GM06990 (cell line): ENCODE measurements at regions not wholly inside any gene's neighbourhood (a gene's known extent, or its start where the extent isn't known, plus 50 kb on each side); places are given as distances from the start of the nearest gene placed in this dataset.
"Not testable (repeated sequence)": the region's sequence is repeated elsewhere in the genome, so short reads cannot be mapped to it uniquely, and the experiment has no call there.

Source experiments
- DNase-seq: peaks from one replicate; pipeline ENCODE4 v3.0.0-alpha.2; 2011; ENCODE audit not compliant: insufficient read length; ENCODE audit errors: extremely low read depth
- H3K27me3 ChIP-seq: replicated peaks from 2 replicates; pipeline ENCODE4 v1.6.0; 2011; ENCODE audit warnings: low read length; ENCODE audit not compliant: control insufficient read depth, insufficient read depth
- H3K36me3 ChIP-seq: 2 replicates; pipeline ENCODE4 v1.5.1; 2011; ENCODE audit warnings: low read length; ENCODE audit not compliant: control insufficient read depth, insufficient read depth
- H3K4me3 ChIP-seq: replicated peaks from 2 replicates; pipeline ENCODE4 v1.5.1; 2011; ENCODE audit warnings: low read depth, mild to moderate bottlenecking, control low read depth, low read length
- TF ChIP-seq, protein P1 (sequence below): IDR thresholded peaks from 2 replicates; pipeline ENCODE4 v1.5.1; 2011; ENCODE audit warnings: low read length, control low read depth, mild to moderate bottlenecking, inconsistent platforms; ENCODE audit not compliant: insufficient read depth, poor library complexity, severe bottlenecking

DNA sequence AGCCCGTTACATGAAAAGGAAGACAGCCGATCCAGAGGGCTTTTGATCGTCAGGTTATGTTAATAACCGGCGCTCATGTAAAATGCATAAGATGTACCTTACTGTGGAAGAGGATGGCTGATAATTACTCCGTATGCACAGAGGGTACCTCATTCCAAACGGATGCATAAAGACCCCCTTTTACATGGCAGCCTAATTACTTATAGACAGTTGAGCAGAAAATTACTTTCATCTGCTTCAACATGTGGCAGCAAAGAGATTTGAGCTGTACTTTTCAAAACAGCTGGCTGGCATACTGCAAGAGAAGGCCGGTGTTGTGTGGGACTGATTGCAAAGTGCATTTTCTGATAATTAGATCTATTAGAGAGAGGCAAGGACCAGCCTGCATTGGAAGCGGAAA lies 103.4 kb downstream of the SHOX start:
- Histone ChIP-seq H3K4me3 (no peak overlapping the region), H3K27me3 (no peaks in the 10 kb centered on the region), H3K36me3 (no peaks in the 10 kb centered on the region)
- TF ChIP-seq, protein P1, sequence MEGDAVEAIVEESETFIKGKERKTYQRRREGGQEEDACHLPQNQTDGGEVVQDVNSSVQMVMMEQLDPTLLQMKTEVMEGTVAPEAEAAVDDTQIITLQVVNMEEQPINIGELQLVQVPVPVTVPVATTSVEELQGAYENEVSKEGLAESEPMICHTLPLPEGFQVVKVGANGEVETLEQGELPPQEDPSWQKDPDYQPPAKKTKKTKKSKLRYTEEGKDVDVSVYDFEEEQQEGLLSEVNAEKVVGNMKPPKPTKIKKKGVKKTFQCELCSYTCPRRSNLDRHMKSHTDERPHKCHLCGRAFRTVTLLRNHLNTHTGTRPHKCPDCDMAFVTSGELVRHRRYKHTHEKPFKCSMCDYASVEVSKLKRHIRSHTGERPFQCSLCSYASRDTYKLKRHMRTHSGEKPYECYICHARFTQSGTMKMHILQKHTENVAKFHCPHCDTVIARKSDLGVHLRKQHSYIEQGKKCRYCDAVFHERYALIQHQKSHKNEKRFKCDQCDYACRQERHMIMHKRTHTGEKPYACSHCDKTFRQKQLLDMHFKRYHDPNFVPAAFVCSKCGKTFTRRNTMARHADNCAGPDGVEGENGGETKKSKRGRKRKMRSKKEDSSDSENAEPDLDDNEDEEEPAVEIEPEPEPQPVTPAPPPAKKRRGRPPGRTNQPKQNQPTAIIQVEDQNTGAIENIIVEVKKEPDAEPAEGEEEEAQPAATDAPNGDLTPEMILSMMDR, result no peak
- DNase-seq, result no peak

DNA sequence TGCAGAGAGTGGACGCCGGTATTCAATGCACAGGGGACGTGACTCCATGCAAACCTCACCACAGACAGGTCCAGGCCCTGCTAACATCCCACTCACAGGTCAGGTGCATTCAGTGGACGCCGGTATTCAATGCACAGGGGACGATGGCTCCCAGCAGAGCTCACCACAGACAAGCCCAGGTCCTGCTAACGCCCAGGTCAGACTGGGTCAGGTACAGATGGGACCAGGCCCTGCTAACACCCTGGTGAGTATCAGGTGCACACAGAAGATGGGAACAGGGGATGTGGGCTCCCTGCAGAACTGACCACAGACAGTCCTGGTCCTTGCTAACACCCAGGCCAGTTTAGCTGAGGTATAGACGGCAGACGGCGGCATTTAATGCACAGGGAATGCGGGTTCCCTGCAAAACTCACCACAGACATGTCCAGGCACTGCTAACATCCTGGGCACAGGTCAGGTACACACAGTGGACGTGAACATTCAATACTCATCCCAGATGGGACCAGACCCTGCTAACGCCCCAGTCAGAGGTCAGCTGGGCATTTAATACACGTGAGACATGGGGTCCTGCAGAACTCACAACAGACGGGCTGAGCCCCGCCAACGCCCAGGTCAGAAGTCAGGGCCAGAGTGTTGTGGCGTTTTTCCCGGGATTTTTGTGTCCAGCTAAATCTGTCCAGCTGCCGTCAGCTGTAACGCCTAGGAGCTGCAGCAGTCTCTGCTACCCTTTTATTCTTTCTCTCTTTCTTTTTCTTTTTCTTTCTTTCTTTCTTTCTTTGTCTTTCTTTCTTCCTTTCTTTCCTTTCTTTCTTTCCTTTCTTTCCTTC lies 99.2 kb downstream of the SHOX start:
- TF ChIP-seq, protein P1, result no peak
- no peaks in the 10 kb centered on the region for H3K27me3 ChIP-seq
- no peak for DNase-seq
- H3K4me3 ChIP-seq, result no peak overlapping the region
- no peaks in the 10 kb centered on the region for H3K36me3 ChIP-seq

DNA sequence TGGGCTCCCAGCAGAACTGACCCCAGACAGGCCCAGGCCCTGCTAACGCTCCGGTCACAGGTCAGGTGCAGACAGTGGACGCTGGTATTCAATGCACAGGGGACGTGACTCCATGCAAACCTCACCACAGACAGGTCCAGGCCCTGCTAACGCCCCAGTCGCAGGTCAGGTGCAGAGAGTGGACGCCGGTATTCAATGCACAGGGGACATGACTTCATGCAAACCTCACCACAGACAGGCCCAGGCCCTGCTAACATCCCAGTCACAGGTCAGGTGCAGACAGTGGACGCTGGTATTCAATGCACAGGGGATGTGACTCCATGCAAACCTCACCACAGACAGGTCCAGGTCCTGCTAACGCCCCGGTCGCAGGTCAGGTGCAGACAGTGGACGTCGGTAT lies 98.5 kb downstream of the SHOX start:
- DNase-seq, H3K4me3 ChIP-seq, H3K36me3 ChIP-seq, H3K27me3 ChIP-seq: not testable (repeated sequence)

DNA sequence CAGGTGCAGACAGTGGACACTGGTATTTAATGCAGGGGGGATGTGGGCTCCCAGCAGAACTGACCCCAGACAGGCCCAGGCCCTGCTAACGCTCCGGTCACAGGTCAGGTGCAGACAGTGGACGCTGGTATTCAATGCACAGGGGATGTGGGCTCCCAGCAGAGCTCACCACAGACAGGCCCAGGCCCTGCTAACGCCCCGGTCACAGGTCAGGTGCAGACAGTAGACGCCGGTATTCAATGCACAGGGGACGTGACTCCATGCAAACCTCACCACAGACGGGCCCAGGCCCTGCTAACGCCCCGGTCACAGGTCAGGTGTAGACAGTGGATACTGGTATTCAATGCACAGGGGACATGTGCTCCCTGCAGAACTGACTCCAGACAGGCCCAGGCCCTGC lies 98.0 kb downstream of the SHOX start:
- H3K4me3 ChIP-seq, DNase-seq, H3K36me3 ChIP-seq, H3K27me3 ChIP-seq: not testable (repeated sequence)

DNA sequence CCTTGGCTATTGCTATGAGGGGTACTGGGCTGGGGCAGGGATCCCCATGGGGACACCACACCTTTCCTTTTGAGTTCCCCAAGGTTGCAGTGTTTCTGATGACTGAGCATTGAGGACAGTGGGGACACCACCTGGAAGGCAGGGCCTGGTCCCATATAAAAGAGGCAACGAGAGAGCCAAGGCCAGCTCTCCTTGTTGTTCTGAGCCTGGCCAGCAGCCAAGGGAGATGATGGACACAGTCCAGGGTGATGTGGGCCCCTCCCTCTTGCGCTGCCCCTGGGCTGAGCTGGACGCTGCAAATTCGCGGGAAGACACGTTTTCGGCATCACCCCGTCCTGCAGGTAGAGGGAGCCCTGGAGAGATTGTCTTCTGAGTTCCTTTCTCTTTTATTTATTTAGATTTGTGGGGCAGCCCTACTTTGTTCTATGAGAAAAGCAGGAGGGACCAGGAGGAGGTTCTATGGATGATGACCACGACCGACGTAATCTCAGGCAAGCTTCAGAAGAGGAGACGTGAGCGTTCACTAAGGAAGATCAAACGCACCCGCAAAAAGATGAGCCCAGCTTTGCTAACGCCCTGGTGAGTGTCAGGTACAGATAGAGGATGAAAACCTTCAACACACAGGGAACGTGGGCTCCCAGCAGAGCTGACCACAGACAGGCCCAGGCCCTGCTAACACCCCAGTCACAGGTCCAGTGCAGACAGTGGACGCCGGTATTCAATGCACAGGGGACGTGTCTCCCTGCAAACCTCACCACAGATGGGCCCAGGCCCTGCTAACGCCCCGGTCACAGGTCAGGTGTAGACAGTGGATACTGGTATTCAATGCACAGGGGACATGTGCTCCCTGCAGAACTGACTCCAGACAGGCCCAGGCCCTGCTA lies 97.4 kb downstream of the SHOX start:
- Histone ChIP-seq H3K4me3 (no peak overlapping the region), H3K36me3 (no peaks in the 10 kb centered on the region), H3K27me3 (no peaks in the 10 kb centered on the region)
- DNase-seq, result no peak
- TF ChIP-seq, protein P1, result no peak

DNA sequence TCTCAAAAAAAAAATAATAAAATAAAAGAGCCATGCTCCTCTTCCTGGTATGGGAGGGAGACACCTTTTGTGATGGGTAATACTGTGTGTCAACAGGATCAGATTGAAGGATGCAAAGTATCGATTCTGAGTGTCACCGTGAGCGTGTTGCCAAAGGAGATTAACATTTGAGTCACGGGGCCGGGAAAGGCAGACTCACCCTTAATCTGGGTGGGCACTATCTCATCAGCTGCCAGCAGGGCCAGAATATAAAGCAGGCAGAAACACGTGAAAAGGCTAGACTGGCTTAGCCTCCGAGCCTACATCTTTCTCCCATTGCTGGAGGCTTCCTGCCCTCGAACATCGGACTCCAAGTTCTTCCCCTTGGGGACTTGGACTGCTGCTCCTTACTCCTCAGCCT lies 95.4 kb downstream of the SHOX start:
- no peaks in the 10 kb centered on the region for H3K36me3 ChIP-seq
- DNase-seq, result no peak
- no peaks in the 10 kb centered on the region for H3K27me3 ChIP-seq
- H3K4me3 ChIP-seq, result no peak overlapping the region
- TF ChIP-seq, protein P1, result no peak
